Rectal smooth muscle tissue (tissue), 1 donor: ENCODE measurements at regions not wholly inside any gene's neighbourhood (a gene's known extent, or its start where the extent isn't known, plus 50 kb on each side); places are given as distances from the start of the nearest gene placed in this dataset.
"Not testable (repeated sequence)": the region's sequence is repeated elsewhere in the genome, so short reads cannot be mapped to it uniquely, and the experiment has no call there.

ENCODE experiments used
- H3K27ac ChIP-seq: one replicate; pipeline ENCODE4 v1.7.0; 2013; ENCODE audit warnings: low read depth, low read length, inconsistent platforms
- H3K27me3 ChIP-seq: one replicate; pipeline ENCODE4 v1.7.0; 2013; ENCODE audit warnings: low read length; ENCODE audit not compliant: control insufficient read depth, insufficient read depth
- H3K36me3 ChIP-seq: one replicate; pipeline ENCODE4 v1.7.0; 2013; ENCODE audit warnings: low read length; ENCODE audit not compliant: control insufficient read depth, insufficient read depth
- H3K4me1 ChIP-seq: one replicate; pipeline ENCODE4 v1.7.0; 2013; ENCODE audit warnings: low read length; ENCODE audit not compliant: control insufficient read depth, insufficient read depth
- H3K4me3 ChIP-seq: one replicate; pipeline ENCODE4 v1.7.0; 2013; ENCODE audit warnings: low read length
- H3K9ac ChIP-seq: one replicate; pipeline ENCODE4 v1.7.0; 2013; ENCODE audit warnings: low read length

GRCh38 chr19:28312269-28312668, 900.7 kb downstream of the UQCRFS1 start:
- no peaks in the 10 kb centered on the region for H3K27me3 ChIP-seq
- no peaks in the 10 kb centered on the region for H3K4me1 ChIP-seq
- no peak overlapping the region for H3K4me3 ChIP-seq
- no peak overlapping the region for H3K9ac ChIP-seq
- no peaks in the 10 kb centered on the region for H3K36me3 ChIP-seq
- H3K27ac ChIP-seq = no peak overlapping the region

DNA sequence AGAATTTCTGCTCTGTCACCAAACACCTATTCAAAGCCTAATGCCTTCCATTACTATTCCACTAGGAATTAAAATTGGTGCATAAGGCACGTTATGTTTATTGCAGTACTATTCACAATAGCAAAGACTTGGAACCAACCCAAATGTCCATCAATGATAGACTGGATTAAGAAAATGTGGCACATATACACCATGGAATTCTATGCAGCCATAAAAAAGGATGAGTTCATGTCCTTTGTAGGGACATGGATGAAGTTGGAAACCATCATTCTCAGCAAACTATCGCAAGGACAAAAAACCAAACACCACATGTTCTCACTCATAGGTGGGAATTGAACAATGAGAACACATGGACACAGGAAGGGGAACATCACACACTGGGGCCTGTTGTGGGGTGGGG, 902.1 kb downstream of the UQCRFS1 start:
- H3K27ac ChIP-seq, H3K4me3 ChIP-seq, H3K9ac ChIP-seq, H3K27me3 ChIP-seq, H3K4me1 ChIP-seq, H3K36me3 ChIP-seq: not testable (repeated sequence)

DNA sequence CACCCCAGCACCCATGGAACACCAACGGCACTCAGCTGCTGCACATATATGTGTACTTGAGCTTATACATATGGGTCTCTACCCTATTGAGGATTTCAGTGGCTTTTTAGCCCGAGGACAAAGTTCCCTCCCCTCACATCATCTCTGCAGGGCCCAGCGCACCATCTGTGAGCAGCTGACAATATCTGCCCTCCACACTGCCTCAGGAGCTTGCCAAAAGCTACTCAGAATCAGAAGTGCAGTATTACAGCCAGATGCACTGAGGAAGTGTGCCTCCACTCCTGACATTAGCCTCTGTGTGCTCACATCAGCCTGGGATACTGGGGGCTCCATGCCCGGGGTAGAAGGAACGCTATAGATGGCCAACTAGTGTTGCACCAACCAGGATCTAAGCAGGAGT, 903.9 kb downstream of the UQCRFS1 start:
- no peak overlapping the region for H3K9ac ChIP-seq
- H3K27ac ChIP-seq = no peak overlapping the region
- H3K27me3 ChIP-seq = no peaks in the 10 kb centered on the region
- no peak overlapping the region for H3K4me3 ChIP-seq
- H3K4me1 ChIP-seq = no peaks in the 10 kb centered on the region
- H3K36me3 ChIP-seq = no peaks in the 10 kb centered on the region

DNA sequence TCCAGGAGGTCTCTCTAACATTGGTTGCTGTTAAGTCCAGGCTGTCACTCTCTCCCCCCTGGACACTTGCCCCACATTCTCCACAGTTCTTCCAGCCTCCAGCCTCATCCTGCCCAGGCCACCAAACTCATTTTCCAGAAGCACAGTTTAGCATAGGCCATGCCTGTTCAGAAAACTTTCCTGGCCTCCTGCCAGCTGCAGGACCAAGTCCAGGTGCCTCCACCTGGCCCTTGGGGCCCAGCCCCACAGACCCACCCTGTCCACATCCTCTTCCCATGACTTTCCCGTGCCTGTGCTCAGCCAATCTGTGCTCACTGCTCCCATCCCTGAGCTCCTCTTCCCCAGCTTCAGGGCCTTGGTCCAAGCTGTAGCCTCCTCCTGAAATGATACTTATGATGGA, 905.0 kb downstream of the UQCRFS1 start:
- Histone ChIP-seq H3K9ac (no peak overlapping the region), H3K4me1 (no peaks in the 10 kb centered on the region), H3K27me3 (no peaks in the 10 kb centered on the region), H3K27ac (no peak overlapping the region), H3K4me3 (no peak overlapping the region), H3K36me3 (no peaks in the 10 kb centered on the region)

GRCh38 chr19:28307487-28307886, 905.5 kb downstream of the UQCRFS1 start:
- no peaks in the 10 kb centered on the region for H3K27me3 ChIP-seq
- no peak overlapping the region for H3K9ac ChIP-seq
- no peaks in the 10 kb centered on the region for H3K4me1 ChIP-seq
- H3K4me3 ChIP-seq = no peak overlapping the region
- no peaks in the 10 kb centered on the region for H3K36me3 ChIP-seq
- H3K27ac ChIP-seq = no peak overlapping the region

DNA sequence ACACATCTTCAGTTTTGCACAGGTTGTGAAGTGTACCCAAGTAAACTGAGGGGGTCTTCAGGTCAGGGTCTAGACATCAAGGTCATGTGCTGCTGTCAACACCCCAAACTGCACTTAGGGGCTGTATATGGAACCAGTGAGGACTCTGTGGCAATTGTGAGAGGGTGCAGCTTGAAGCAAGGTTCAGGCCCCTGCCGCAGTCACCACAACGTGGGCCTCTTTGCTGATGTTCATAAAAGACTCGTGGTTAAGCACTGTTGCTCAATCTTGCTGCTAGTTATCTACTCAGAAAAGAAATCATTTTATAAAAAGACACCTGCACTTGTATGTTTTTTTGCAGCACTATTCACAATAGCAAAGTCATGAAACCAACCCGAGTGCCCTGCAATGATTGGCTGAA, 907.4 kb downstream of the UQCRFS1 start:
- Histone ChIP-seq H3K27me3 (no peaks in the 10 kb centered on the region), H3K4me1 (no peaks in the 10 kb centered on the region), H3K27ac (no peak overlapping the region), H3K9ac (no peak overlapping the region), H3K4me3 (no peak overlapping the region), H3K36me3 (no peaks in the 10 kb centered on the region)

DNA sequence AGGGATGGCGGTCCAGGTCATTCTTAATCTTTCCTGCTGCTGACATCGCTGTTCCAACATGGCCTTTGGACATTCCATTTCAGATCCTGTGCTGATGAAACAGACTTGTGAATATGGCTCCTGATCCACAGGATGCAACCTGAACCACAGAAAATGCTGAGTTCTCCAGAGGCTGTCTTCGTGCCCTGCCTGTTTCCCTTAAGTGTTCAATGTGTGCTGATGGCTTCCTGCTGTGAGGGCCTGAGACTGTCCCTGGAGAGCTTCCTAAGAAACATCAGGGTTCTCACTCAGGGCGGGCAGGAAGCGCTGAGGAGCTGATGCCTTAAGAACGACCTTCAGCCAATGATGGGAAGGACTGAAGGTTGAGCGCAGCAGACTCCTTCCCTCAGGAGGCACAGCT, 909.4 kb downstream of the UQCRFS1 start:
- H3K9ac ChIP-seq = no peak overlapping the region
- H3K4me3 ChIP-seq = no peak overlapping the region
- H3K4me1 ChIP-seq = no peaks in the 10 kb centered on the region
- H3K36me3 ChIP-seq = no peaks in the 10 kb centered on the region
- no peaks in the 10 kb centered on the region for H3K27me3 ChIP-seq
- H3K27ac ChIP-seq = no peak overlapping the region

- H3K27me3 ChIP-seq = no peaks in the 10 kb centered on the region
- no peak overlapping the region for H3K27ac ChIP-seq
- no peaks in the 10 kb centered on the region for H3K4me1 ChIP-seq
- H3K9ac ChIP-seq = no peak overlapping the region
- no peaks in the 10 kb centered on the region for H3K36me3 ChIP-seq
- H3K4me3 ChIP-seq = no peak overlapping the region
These were observed 911.0 kb downstream of the UQCRFS1 start for GRCh38 chr19:28301961-28302360.

GRCh38 chr19:28301463-28301862, 911.5 kb downstream of the UQCRFS1 start:
- H3K27ac ChIP-seq = no peak overlapping the region
- no peaks in the 10 kb centered on the region for H3K27me3 ChIP-seq
- H3K4me1 ChIP-seq = no peaks in the 10 kb centered on the region
- no peak overlapping the region for H3K4me3 ChIP-seq
- H3K36me3 ChIP-seq = no peaks in the 10 kb centered on the region
- no peak overlapping the region for H3K9ac ChIP-seq

DNA sequence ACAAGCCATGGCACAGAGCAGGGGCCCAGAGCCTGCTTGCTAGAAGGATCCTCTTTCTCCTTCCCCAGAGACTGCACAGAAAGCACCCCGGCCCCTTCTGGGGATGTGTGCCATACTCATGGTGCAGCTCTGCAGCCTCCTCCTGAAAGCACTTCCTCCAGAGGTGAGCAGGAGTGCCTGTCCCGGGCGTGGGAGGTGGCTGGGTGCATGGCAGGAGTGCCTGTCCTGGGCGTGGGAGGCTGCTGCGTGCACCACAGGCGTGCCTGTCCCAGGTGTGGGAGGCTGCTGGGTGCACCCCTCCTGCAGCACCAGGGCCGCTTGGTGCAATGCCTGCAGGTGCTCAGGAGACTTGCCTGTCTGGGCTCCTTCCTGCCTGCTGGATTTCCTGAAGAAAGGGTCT, 913.3 kb downstream of the UQCRFS1 start:
- no peak overlapping the region for H3K27ac ChIP-seq
- no peaks in the 10 kb centered on the region for H3K36me3 ChIP-seq
- H3K9ac ChIP-seq = no peak overlapping the region
- no peak overlapping the region for H3K4me3 ChIP-seq
- H3K4me1 ChIP-seq = no peaks in the 10 kb centered on the region
- no peaks in the 10 kb centered on the region for H3K27me3 ChIP-seq

DNA sequence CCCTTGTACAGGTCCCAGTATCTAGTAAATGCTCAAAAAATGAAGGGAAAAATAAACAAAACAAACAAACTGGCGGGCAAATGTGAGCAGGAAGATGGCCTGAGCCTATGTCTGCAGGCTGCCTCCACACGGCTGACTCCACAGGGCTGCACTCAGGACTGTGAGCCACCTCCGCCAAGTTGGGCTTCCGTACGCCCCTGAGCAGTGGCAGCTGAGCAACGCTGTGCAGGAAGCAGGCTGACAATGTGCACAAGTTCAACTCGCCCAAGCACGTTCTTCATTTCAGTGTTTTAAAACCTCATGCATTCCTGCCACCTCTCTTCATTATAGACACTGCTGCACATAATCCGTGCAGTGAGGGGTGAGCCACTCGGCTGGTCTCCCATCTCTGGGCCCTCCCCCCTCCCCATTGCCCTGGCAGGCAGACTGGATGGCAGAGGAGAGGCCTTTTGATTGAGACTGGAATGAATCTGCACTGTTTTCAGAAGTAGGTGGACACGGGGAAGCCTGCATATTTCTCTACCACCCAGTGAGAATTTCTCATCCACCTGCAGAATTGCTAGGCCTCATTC, 915.3 kb downstream of the UQCRFS1 start:
- Histone ChIP-seq H3K27ac (no peak overlapping the region), H3K4me1 (no peaks in the 10 kb centered on the region), H3K4me3 (no peak overlapping the region)

DNA sequence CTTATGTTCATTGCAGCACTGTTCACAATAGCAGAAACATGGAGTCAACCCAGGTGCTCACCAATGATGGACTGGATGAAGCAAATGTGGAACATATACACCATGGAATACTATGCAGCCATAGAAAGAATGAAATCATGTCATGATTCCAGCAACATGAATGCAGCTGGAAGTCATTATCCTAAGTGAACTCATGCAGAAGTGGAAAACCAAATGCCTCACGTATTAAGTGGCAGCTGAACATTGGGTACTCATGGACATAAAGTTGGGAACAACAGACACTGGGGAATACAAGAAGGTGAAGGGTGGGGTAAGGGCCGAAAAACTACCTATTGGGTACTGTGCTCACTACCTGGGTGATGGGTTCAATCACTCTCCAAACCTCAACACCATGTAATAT, 915.9 kb downstream of the UQCRFS1 start:
- Histone ChIP-seq H3K27ac (no peak overlapping the region), H3K4me3 (no peak overlapping the region)

More for the DNA sequence above, 915.3 kb downstream of the UQCRFS1 start:
- no peaks in the 10 kb centered on the region for H3K36me3 ChIP-seq
- H3K9ac ChIP-seq = no peak overlapping the region
- H3K27me3 ChIP-seq = no peaks in the 10 kb centered on the region

GRCh38 chr19:28296506-28296905, 916.4 kb downstream of the UQCRFS1 start:
- Histone ChIP-seq H3K9ac (no peak overlapping the region), H3K27ac (no peak overlapping the region), H3K4me1 (no peaks in the 10 kb centered on the region), H3K27me3 (no peaks in the 10 kb centered on the region), H3K4me3 (no peak overlapping the region), H3K36me3 (no peaks in the 10 kb centered on the region)

More for the DNA sequence above, 915.9 kb downstream of the UQCRFS1 start:
- Histone ChIP-seq H3K27me3 (no peaks in the 10 kb centered on the region), H3K4me1 (no peaks in the 10 kb centered on the region), H3K9ac (no peak overlapping the region), H3K36me3 (no peaks in the 10 kb centered on the region)
